ENCODE measurements at regions not wholly inside any gene's neighbourhood (a gene's known extent, or its start where the extent isn't known, plus 50 kb on each side); places are given as distances from the start of the nearest gene placed in this dataset.

DNA sequence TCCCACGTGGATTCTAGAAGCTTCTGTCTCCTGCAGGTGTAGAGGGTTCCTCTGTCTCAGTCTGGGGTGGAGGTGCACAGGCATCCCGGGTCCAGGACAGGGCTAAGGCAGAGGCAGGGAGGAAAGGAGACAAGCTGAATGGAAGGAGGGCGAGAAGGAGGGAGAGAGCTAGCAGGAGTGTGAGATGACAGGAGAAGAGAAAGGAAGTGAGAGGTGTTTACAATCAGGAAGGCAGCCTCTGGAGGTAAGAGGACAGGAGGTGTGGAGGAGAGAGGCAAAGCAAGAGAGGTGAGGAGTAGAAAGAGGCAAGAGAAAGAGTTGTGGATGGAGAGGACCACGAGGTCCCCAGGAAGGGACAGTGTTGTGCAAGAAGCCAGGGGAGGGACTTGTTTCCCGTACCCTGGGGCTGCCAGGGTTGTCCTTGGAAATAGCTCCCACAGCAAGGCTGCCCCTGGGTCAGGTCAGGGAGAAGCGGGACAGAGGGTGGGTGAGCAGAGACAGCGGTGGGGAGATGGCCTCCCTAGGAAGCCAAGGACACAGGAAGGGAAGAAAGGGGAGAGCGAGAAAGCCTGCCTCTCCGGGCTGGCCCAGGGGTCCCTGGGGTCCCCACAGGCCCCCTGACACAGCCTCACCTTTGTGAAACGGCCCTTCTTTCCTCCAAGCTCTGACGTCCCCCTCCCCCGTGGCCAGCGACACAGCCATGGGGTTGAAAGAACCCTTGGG, 136.9 kb downstream of the CYP26B1 start:
- TF ChIP-seq, protein P1, sequence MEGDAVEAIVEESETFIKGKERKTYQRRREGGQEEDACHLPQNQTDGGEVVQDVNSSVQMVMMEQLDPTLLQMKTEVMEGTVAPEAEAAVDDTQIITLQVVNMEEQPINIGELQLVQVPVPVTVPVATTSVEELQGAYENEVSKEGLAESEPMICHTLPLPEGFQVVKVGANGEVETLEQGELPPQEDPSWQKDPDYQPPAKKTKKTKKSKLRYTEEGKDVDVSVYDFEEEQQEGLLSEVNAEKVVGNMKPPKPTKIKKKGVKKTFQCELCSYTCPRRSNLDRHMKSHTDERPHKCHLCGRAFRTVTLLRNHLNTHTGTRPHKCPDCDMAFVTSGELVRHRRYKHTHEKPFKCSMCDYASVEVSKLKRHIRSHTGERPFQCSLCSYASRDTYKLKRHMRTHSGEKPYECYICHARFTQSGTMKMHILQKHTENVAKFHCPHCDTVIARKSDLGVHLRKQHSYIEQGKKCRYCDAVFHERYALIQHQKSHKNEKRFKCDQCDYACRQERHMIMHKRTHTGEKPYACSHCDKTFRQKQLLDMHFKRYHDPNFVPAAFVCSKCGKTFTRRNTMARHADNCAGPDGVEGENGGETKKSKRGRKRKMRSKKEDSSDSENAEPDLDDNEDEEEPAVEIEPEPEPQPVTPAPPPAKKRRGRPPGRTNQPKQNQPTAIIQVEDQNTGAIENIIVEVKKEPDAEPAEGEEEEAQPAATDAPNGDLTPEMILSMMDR (IDR thresholded peaks at IDR 0.05) = no peak
- no peak for TF ChIP-seq POLR2AphosphoS5 (IDR thresholded peaks at IDR 0.05; ENCODE audit: low read depth, low read length)
